ENCODE measurements at regions not wholly inside any gene's neighbourhood (a gene's known extent, or its start where the extent isn't known, plus 50 kb on each side); places are given as distances from the start of the nearest gene placed in this dataset.

- Histone ChIP-seq H3K4me3 (no peak overlapping the region), H3K9me3 (no peaks in the 10 kb centered on the region), H3K27me3 (replicated peaks; ENCODE audit: insufficient read depth) (no peaks in the 10 kb centered on the region), H3K36me3 (no peaks in the 10 kb centered on the region), H3K27ac (no peak overlapping the region), H3K4me1 (replicated peaks) (no peaks in the 10 kb centered on the region)
- intact Hi-C loops (cut with DNase I) = no loop called here
- WGBS = 92% methylated on average over 2 of the region's 2 CpGs
- TF ChIP-seq, protein P1, sequence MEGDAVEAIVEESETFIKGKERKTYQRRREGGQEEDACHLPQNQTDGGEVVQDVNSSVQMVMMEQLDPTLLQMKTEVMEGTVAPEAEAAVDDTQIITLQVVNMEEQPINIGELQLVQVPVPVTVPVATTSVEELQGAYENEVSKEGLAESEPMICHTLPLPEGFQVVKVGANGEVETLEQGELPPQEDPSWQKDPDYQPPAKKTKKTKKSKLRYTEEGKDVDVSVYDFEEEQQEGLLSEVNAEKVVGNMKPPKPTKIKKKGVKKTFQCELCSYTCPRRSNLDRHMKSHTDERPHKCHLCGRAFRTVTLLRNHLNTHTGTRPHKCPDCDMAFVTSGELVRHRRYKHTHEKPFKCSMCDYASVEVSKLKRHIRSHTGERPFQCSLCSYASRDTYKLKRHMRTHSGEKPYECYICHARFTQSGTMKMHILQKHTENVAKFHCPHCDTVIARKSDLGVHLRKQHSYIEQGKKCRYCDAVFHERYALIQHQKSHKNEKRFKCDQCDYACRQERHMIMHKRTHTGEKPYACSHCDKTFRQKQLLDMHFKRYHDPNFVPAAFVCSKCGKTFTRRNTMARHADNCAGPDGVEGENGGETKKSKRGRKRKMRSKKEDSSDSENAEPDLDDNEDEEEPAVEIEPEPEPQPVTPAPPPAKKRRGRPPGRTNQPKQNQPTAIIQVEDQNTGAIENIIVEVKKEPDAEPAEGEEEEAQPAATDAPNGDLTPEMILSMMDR (IDR thresholded peaks at IDR 0.05) = no peak
- TF ChIP-seq POLR2AphosphoS5 (IDR thresholded peaks at IDR 0.05) (no peak), POLR2A (IDR thresholded peaks at IDR 0.05) (no peak)
- DNase-seq (ENCODE audit: low spot score) = no peak
Observed at GRCh38 chr13:74205313-74205690, 71.1 kb upstream of the KLF12 start.

DNA sequence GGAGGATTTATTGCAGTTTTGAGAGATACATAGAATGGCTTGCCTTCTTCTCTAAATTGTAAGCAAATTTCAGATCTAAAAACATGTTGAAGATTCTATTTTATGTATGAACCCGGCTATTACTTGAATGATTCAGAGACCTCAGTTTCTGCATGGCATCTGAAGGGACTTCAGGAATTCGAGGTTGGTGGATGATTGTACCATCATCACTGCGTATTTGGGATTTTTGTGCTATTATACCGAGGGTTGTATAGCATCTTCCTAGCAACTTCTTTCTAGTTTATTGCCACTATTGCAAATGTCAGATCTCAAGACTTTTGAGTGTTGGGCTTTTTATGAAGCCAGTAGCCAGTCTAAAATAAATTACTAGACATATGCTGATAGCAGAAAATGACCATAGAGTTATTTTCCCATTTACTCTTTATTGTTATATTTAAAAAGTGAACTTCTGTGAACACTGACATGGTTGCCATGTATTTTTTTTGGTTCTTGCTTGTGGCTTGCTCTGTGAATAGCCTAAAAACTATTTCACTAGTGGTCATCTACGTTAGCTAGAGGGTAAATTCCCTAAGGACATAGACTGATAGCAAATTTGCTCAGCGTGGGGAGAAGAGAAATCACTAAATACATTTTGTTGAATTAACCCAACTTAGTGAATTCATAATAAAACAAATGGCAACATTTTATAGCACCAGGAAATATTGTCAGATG lies 70.6 kb upstream of the KLF12 start:
- no peaks in the 10 kb centered on the region for H3K9me3 ChIP-seq
- intact Hi-C loops (cut with DNase I) = no loop called here
- no peaks in the 10 kb centered on the region for H3K4me1 ChIP-seq (replicated peaks)
- H3K36me3 ChIP-seq = no peaks in the 10 kb centered on the region
- H3K27ac ChIP-seq = no peak overlapping the region
- TF ChIP-seq POLR2AphosphoS5 (IDR thresholded peaks at IDR 0.05) = no peak
- TF ChIP-seq, protein P1 (IDR thresholded peaks at IDR 0.05) = no peak
- TF ChIP-seq POLR2A (IDR thresholded peaks at IDR 0.05) = no peak
- no peak overlapping the region for H3K4me3 ChIP-seq
- no peaks in the 10 kb centered on the region for H3K27me3 ChIP-seq (replicated peaks; ENCODE audit: insufficient read depth)
- WGBS = 93% methylated on average over 6 of the region's 6 CpGs
- no peak for DNase-seq (ENCODE audit: low spot score)

GRCh38 chr13:74203576-74203975 lies 69.4 kb upstream of the KLF12 start:
- Histone ChIP-seq H3K4me1 (replicated peaks) (no peaks in the 10 kb centered on the region), H3K27ac (no peak overlapping the region), H3K27me3 (replicated peaks; ENCODE audit: insufficient read depth) (no peaks in the 10 kb centered on the region), H3K4me3 (no peak overlapping the region), H3K9me3 (no peaks in the 10 kb centered on the region), H3K36me3 (no peaks in the 10 kb centered on the region)
- 94% methylated on average over 1 of the region's 1 CpG for WGBS
- TF ChIP-seq, protein P1 (IDR thresholded peaks at IDR 0.05) = no peak
- TF ChIP-seq POLR2AphosphoS5 (IDR thresholded peaks at IDR 0.05) = no peak
- no peak for DNase-seq (ENCODE audit: low spot score)
- intact Hi-C loops (cut with DNase I) = no loop called here

DNA sequence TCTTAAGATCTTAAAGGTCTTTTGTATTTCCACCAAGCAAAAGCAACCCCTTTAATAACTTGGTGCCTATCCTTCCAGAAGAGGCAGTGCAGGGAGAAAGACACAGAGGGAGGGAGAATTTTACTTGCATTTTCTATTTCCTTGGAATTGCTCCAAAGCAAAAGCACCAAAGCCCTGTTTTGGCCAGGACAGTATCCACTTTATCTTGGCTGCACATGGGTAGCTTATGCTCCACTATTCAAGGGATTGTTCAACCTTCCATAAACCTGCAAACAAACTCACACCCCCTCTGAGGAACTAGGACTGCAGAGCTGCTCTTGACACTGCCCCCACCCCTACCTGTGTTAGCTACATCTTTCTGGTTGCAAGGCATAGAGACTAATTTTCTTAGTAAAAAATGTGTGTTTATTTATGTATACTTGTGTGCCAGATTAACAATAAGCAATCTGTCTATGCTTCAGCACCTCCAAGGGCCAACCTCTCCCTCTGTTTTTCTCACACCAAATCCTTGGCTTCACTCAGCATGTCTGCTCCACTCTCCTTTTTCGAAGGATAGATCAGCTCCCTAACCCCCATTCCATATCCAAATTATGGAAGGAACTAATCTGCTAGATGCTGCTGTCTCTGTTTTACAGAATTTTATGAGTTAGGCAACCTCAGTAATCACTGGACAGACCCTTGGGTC lies 68.1 kb upstream of the KLF12 start:
- Histone ChIP-seq H3K4me1 (replicated peaks) (no peaks in the 10 kb centered on the region), H3K27me3 (replicated peaks; ENCODE audit: insufficient read depth) (no peaks in the 10 kb centered on the region), H3K27ac (no peak overlapping the region), H3K9me3 (no peaks in the 10 kb centered on the region), H3K4me3 (no peak overlapping the region), H3K36me3 (no peaks in the 10 kb centered on the region)
- intact Hi-C loops (cut with DNase I) = no loop called here
- TF ChIP-seq, protein P1 (IDR thresholded peaks at IDR 0.05) = no peak
- TF ChIP-seq POLR2A (IDR thresholded peaks at IDR 0.05) (no peak), POLR2AphosphoS5 (IDR thresholded peaks at IDR 0.05) (no peak)
- WGBS = 91% methylated on average over 1 of the region's 1 CpG
- DNase-seq (ENCODE audit: low spot score) = no peak

DNA sequence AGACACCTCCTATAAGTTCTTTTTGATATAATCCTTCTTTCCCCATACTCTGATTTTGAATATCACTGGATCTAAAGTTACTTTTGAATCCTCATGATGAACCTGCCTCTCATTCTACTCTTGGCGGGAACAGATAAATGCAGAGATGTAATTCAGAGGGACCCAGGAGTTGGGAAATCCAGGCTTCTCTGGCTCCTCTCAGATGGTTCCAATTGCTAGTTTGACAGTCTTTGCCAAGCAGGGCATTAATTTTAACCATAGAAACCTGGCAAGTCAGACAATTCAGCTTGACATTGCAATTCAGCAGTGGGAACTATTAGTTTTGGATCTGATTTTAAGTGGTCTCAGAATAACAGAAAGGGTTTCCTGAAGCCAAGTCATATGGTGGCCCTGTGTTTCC lies 67.3 kb upstream of the KLF12 start:
- Histone ChIP-seq H3K4me1 (replicated peaks) (no peaks in the 10 kb centered on the region), H3K27me3 (replicated peaks; ENCODE audit: insufficient read depth) (no peaks in the 10 kb centered on the region), H3K36me3 (no peaks in the 10 kb centered on the region), H3K9me3 (no peaks in the 10 kb centered on the region), H3K27ac (no peak overlapping the region), H3K4me3 (no peak overlapping the region)
- 100% methylated on average over 1 of the region's 1 CpG for WGBS
- no peak for DNase-seq (ENCODE audit: low spot score)
- no peak for TF ChIP-seq POLR2AphosphoS5 (IDR thresholded peaks at IDR 0.05)
- TF ChIP-seq POLR2A (IDR thresholded peaks at IDR 0.05) = no peak
- TF ChIP-seq, protein P1 (IDR thresholded peaks at IDR 0.05) = no peak
- intact Hi-C loops (cut with DNase I) = no loop called here
